ENCODE measurements at regions not wholly inside any gene's neighbourhood (a gene's known extent, or its start where the extent isn't known, plus 50 kb on each side); places are given as distances from the start of the nearest gene placed in this dataset.
"Not testable (repeated sequence)": the region's sequence is repeated elsewhere in the genome, so short reads cannot be mapped to it uniquely, and the experiment has no call there.

- DNase-seq (ENCODE audit: extremely low read depth, low read depth, low spot score), result no peak
Observed at GRCh38 chr12:78571953-78572352, 292.6 kb upstream of the SYT1 start.

GRCh38 chr12:78575208-78575607 lies 289.4 kb upstream of the SYT1 start:
- not testable (repeated sequence) for DNase-seq (ENCODE audit: extremely low read depth, low read depth, low spot score)

GRCh38 chr12:78579846-78580245 lies 284.7 kb upstream of the SYT1 start:
- no peak for DNase-seq (ENCODE audit: extremely low read depth, low read depth, low spot score)

- DNase-seq (ENCODE audit: extremely low read depth, low read depth, low spot score), result peak; percentile 37
Observed at GRCh38 chr12:78580296-78580695, 284.3 kb upstream of the SYT1 start.

- DNase-seq (ENCODE audit: extremely low read depth, low read depth, low spot score), result no peak
Observed at GRCh38 chr12:78584695-78585094, 279.9 kb upstream of the SYT1 start.

GRCh38 chr12:78585132-78585531 lies 279.4 kb upstream of the SYT1 start:
- DNase-seq (ENCODE audit: extremely low read depth, low read depth, low spot score), result no peak

GRCh38 chr12:78586790-78587189 lies 277.8 kb upstream of the SYT1 start:
- no peak for DNase-seq (ENCODE audit: extremely low read depth, low read depth, low spot score)

- no peak for DNase-seq (ENCODE audit: extremely low read depth, low read depth, low spot score)
Observed at GRCh38 chr12:78599366-78599765, 265.2 kb upstream of the SYT1 start.

GRCh38 chr12:78600541-78600940 lies 264.0 kb upstream of the SYT1 start:
- no peak for DNase-seq (ENCODE audit: extremely low read depth, low read depth, low spot score)

- DNase-seq (ENCODE audit: extremely low read depth, low read depth, low spot score), result no peak
Observed at GRCh38 chr12:78611504-78611903, 253.1 kb upstream of the SYT1 start.

GRCh38 chr12:78612190-78612589 lies 252.4 kb upstream of the SYT1 start:
- DNase-seq (ENCODE audit: extremely low read depth, low read depth, low spot score), result no peak

- no peak for DNase-seq (ENCODE audit: extremely low read depth, low read depth, low spot score)
Observed at GRCh38 chr12:78617683-78618082, 246.9 kb upstream of the SYT1 start.

- DNase-seq (ENCODE audit: extremely low read depth, low read depth, low spot score), result no peak
Observed at GRCh38 chr12:78622529-78623195, 241.9 kb upstream of the SYT1 start.

GRCh38 chr12:78628491-78629100 lies 236.0 kb upstream of the SYT1 start:
- no peak for DNase-seq (ENCODE audit: extremely low read depth, low read depth, low spot score)

- no peak for DNase-seq (ENCODE audit: extremely low read depth, low read depth, low spot score)
Observed at GRCh38 chr12:78636231-78636855, 228.2 kb upstream of the SYT1 start.

GRCh38 chr12:78641837-78642423 lies 222.6 kb upstream of the SYT1 start:
- DNase-seq (ENCODE audit: extremely low read depth, low read depth, low spot score), result no peak

GRCh38 chr12:78645956-78646355 lies 218.6 kb upstream of the SYT1 start:
- DNase-seq (ENCODE audit: extremely low read depth, low read depth, low spot score), result no peak

- DNase-seq (ENCODE audit: extremely low read depth, low read depth, low spot score), result no peak
Observed at GRCh38 chr12:78651755-78652154, 212.8 kb upstream of the SYT1 start.

- DNase-seq (ENCODE audit: extremely low read depth, low read depth, low spot score), result no peak
Observed at GRCh38 chr12:78666584-78666983, 198.0 kb upstream of the SYT1 start.

- no peak for DNase-seq (ENCODE audit: extremely low read depth, low read depth, low spot score)
Observed at GRCh38 chr12:78671295-78671694, 193.3 kb upstream of the SYT1 start.

GRCh38 chr12:78672033-78672432 lies 192.5 kb upstream of the SYT1 start:
- no peak for DNase-seq (ENCODE audit: extremely low read depth, low read depth, low spot score)

Measured in glomerular endothelial cell (primary cell).